GM13977 (cell line): ENCODE measurements at regions not wholly inside any gene's neighbourhood (a gene's known extent, or its start where the extent isn't known, plus 50 kb on each side); places are given as distances from the start of the nearest gene placed in this dataset.

Experiments
- DNase-seq: peaks from one replicate; pipeline ENCODE4 v3.0.0; 2012; ENCODE audit warnings: low spot score
- in situ Hi-C: fragments of 300-500 bp; cut with MboI; formaldehyde crosslinking; loops from one replicate; pipeline ENCODE4 v1.12.0; 2022; ENCODE audit warnings: low sequenced_read_pairs, low pct_unique_long_range_greater_than_20kb, mixed read lengths, inconsistent platforms; ENCODE audit not compliant: unreplicated experiment
- TF ChIP-seq, protein P1 (sequence below): IDR thresholded peaks from 2 replicates; pipeline ENCODE4 v1.5.1; 2012; ENCODE audit warnings: mild to moderate bottlenecking, control low read depth; ENCODE audit not compliant: insufficient read depth; ENCODE audit errors: extremely low read depth, missing control alignments

DNA sequence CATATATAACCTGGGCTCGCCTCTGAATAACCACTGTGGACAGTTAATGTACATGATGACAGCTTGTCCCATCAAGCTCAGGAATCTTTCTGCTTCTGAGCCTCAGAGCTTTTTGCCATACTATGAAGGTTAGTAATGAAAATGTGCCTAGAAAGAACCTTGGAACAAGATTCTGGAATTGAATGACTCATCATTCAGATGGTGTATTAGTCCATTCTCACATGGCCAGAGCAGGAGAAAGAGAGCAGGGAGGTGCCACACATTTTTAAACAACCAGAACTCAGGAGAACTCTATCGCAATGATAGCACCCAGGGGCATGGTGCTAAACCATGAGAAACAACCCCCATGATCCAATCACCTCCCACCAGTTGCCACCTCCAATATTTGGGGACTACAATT is 542.1 kb downstream of the PRR16 start:
- TF ChIP-seq, protein P1, sequence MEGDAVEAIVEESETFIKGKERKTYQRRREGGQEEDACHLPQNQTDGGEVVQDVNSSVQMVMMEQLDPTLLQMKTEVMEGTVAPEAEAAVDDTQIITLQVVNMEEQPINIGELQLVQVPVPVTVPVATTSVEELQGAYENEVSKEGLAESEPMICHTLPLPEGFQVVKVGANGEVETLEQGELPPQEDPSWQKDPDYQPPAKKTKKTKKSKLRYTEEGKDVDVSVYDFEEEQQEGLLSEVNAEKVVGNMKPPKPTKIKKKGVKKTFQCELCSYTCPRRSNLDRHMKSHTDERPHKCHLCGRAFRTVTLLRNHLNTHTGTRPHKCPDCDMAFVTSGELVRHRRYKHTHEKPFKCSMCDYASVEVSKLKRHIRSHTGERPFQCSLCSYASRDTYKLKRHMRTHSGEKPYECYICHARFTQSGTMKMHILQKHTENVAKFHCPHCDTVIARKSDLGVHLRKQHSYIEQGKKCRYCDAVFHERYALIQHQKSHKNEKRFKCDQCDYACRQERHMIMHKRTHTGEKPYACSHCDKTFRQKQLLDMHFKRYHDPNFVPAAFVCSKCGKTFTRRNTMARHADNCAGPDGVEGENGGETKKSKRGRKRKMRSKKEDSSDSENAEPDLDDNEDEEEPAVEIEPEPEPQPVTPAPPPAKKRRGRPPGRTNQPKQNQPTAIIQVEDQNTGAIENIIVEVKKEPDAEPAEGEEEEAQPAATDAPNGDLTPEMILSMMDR, result no peak
- in situ Hi-C loops, result no loop called here
- DNase-seq, result no peak

DNA sequence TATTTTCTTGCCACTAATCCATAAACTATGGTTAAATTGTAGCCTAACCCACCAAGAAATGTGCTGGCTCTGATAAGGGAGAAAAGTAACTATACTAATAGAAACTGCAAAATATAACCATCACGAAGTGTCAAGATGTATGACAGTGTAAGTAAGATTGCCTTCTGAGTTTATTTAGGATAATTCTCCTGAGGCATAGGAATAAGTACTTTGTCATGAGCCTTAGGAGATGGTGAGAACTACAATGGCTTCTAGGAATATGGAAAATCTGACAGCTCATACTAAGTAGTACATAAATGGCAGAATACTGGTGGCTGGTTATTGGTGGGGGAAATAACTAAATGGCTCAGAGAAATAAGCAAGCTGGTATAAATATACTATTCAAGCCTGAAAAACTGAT is 543.9 kb downstream of the PRR16 start:
- TF ChIP-seq, protein P1, result no peak
- DNase-seq, result no peak
- in situ Hi-C loops, result no loop called here

DNA sequence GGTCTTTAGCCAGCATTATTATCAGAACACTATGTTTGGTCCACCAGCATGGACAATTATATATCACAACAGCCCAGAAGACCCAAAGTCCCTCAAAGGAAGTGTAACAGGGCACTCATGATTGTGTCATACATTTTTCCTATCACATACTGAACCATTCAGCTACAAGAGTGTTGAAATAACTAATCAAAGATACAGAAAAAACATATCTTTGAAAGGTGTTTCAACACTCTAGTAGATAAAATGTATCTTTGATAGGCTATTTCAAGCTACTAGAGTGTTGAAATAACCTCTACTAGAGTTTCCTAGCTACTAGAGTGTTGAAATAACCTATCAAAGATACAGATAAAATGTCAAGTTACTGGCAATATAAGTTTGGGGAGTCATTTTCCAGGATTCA is 545.0 kb downstream of the PRR16 start:
- DNase-seq, result no peak
- TF ChIP-seq, protein P1, result no peak
- in situ Hi-C loops, result no loop called here

DNA sequence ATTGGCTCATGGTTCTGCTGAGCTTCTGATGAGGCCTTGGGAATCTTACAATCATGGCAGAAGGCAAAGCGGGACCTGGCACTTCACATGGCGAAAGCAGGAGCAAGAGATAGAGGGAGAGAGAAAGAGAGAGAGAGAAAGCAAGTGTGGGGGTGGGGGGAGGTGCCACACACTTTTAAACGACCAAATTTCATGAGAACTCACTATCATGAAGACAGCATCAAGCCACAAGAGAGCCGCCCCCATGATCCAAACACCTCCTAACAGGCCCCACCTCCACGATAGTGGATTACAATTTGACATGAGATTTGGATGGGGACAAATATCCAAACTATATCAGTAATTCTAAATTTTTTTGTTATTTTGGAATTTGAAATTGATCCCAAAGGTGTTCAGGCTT is 553.9 kb downstream of the PRR16 start:
- in situ Hi-C loops, result no loop called here
- TF ChIP-seq, protein P1, result no peak
- no peak for DNase-seq

DNA sequence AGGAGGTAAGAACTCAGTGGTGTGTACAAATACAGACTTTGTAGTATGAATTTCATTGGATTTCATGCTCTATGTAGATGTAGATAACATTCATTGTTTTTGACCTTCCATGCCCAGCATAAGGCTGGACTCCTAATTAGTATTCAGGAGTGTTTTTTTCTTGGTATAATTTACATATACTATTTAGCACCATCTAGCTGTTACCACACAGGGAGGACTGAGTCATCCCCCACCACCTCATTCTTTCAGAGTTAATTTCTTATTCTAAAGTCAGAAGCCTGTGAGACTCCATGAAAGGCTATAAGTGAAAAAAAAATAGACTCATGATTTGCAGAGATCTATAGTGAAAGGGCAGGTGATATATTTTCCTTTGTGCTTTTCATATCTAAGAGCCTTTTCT is 555.0 kb downstream of the PRR16 start:
- TF ChIP-seq, protein P1, result no peak
- DNase-seq, result no peak
- in situ Hi-C loops, result no loop called here

DNA sequence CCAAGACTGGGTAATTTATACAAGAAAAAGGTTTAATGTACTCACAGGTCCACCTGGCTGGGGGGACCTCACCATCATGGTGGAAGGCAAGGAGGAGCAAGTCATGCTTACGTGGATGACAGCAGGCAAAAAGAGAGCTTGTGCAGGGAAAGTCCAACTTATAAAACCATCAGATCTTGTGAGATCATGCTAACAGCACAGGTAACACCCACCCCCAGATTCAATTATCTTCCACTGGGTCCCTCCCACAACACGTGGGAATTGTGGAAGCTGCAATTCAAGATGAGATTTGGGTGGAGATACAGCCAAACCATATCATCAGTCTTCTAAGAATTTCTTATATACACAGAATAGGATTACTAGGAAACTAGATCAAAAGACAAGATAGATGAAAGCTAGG is 555.6 kb downstream of the PRR16 start:
- no peak for DNase-seq
- TF ChIP-seq, protein P1, result no peak
- in situ Hi-C loops, result no loop called here

DNA sequence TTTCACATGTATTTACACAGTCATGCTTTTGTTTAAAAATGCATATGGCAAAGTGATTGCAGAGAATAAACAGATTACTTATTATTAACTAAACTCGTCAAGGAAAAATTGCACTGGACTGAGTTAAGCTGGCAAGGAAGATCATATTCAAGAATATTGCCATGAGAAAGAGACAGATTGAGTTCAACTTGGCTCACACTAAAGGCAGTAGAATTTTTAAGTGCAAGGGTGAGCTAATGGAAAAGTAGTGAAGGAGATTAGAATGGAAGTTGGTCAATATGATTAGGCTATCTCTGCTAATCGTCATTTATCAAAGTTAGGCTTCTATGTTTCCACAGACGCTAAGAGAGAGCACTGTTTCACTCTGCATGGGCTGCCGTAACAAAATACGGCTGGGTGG is 557.6 kb downstream of the PRR16 start:
- in situ Hi-C loops, result no loop called here
- TF ChIP-seq, protein P1, result no peak
- no peak for DNase-seq
